Upper lobe of left lung (tissue), 4 donors: ENCODE measurements at regions not wholly inside any gene's neighbourhood (a gene's known extent, or its start where the extent isn't known, plus 50 kb on each side); places are given as distances from the start of the nearest gene placed in this dataset.

Experiments
- EP300 ChIP-seq, 4 donors: sonication (generic); formaldehyde crosslinking; IDR thresholded peaks; one replicate each; pipeline ENCODE4 v1.5.1; 2017; ENCODE audit warnings: antibody characterized with exemption in 4 of 4, control low read depth in 2 of 4
- POLR2A ChIP-seq, 4 donors: fragments of 450-650 bp; IDR thresholded peaks; one replicate each; pipeline ENCODE4 v1.5.1; 2016 to 2017; ENCODE audit warnings: antibody characterized with exemption in 4 of 4, mild to moderate bottlenecking in 2 of 4
- POLR2AphosphoS5 ChIP-seq, 2 donors: sonication (generic); formaldehyde crosslinking; IDR thresholded peaks; one replicate each; pipeline ENCODE4 v1.5.1; 2017; ENCODE audit warnings: antibody characterized with exemption in 2 of 2
- TF ChIP-seq, protein P1 (sequence below), 6 experiments: fragments of 450-650 bp in 4 of 6; fragments of 200-600 bp in 2 of 6; sonication (generic) in 2 of 6; IDR thresholded peaks; one replicate each; pipeline ENCODE4 v1.5.1; 2016 to 2019; ENCODE audit warnings: antibody characterized with exemption in 6 of 6

DNA sequence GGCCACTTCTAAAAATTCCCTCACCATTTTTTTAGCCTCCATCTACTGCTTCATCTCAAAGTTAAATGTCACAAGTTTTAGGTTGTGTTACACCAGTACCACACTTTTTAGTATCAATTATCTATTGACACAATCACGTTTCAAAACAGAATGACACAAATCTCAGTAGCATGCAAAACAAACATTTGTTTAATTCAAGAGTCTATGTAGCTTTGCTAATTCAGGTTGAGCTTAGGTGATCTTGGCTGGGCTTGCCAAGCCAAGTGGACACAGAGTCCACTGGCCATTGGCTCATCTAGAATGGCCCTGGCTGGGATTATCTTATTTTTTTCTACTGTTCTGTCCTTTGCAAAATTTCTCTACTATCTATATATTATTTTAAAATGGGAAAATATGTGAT lies 61.9 kb upstream of the JAK2 start:
- TF ChIP-seq, protein P1, sequence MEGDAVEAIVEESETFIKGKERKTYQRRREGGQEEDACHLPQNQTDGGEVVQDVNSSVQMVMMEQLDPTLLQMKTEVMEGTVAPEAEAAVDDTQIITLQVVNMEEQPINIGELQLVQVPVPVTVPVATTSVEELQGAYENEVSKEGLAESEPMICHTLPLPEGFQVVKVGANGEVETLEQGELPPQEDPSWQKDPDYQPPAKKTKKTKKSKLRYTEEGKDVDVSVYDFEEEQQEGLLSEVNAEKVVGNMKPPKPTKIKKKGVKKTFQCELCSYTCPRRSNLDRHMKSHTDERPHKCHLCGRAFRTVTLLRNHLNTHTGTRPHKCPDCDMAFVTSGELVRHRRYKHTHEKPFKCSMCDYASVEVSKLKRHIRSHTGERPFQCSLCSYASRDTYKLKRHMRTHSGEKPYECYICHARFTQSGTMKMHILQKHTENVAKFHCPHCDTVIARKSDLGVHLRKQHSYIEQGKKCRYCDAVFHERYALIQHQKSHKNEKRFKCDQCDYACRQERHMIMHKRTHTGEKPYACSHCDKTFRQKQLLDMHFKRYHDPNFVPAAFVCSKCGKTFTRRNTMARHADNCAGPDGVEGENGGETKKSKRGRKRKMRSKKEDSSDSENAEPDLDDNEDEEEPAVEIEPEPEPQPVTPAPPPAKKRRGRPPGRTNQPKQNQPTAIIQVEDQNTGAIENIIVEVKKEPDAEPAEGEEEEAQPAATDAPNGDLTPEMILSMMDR (IDR thresholded peaks at IDR 0.05), result no peak
- TF ChIP-seq EP300 (IDR thresholded peaks at IDR 0.05), result no peak
- TF ChIP-seq POLR2AphosphoS5 (IDR thresholded peaks at IDR 0.05), result no peak
- no peak for TF ChIP-seq POLR2A (IDR thresholded peaks at IDR 0.05)
